ENCODE measurements at regions not wholly inside any gene's neighbourhood (a gene's known extent, or its start where the extent isn't known, plus 50 kb on each side); places are given as distances from the start of the nearest gene placed in this dataset.

- no peak for DNase-seq
Measured at GRCh38 chrX:17919896-17920446, 58.9 kb upstream of the RAI2 start.

DNA sequence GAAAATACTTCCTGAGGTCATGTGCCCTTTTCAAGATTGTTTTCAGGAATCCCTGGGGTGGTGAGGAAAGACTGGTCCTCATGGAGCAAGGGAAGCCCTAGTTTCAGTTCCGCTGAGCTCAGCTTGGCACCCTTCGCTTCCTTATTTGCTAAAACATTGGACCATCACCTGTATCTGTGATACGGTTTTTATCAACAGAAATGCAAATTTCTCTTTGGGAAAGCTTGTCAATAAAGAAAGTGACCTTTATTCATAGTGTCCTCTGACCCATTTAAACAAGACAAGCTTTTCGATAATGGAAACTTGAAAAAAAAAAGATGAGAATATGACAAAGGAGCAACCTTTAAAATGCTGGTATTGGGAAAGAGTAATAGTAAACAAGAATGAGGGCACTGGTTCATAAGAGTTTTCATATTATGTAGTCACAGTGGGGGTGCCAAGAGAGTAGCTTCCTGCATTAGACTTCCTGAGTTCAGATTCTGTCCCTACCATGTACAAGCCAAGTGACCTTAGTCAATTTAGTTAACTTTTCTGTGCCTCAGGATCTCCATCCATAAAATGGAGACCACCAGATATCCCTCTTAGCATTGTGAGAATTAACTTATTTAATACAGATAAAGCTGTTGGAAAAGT lies 57.0 kb upstream of the RAI2 start:
- DNase-seq = no peak

- DNase-seq = no peak
Measured at GRCh38 chrX:17913801-17914200, 52.7 kb upstream of the RAI2 start.
